Mammary epithelial cell (primary cell): ENCODE measurements at regions not wholly inside any gene's neighbourhood (a gene's known extent, or its start where the extent isn't known, plus 50 kb on each side); places are given as distances from the start of the nearest gene placed in this dataset.

Experiments
- CTCF ChIP-seq, 2 donors: IDR thresholded peaks in 1 of 2; conservative IDR thresholded peaks in 1 of 2; 2 replicates each; pipeline ENCODE4 v1.5.1; 2011 to 2012; ENCODE audit warnings: inconsistent platforms in 2 of 2, low read length in 2 of 2, mild to moderate bottlenecking in 2 of 2, control low read depth in 1 of 2, low read depth in 1 of 2; ENCODE audit not compliant: insufficient read depth in 1 of 2; ENCODE audit errors: extremely low read depth in 1 of 2
- EZH2 ChIP-seq: IDR thresholded peaks from 2 replicates; pipeline ENCODE4 v1.6.1; 2012; ENCODE audit warnings: low read length, inconsistent platforms, borderline replicate concordance

DNA sequence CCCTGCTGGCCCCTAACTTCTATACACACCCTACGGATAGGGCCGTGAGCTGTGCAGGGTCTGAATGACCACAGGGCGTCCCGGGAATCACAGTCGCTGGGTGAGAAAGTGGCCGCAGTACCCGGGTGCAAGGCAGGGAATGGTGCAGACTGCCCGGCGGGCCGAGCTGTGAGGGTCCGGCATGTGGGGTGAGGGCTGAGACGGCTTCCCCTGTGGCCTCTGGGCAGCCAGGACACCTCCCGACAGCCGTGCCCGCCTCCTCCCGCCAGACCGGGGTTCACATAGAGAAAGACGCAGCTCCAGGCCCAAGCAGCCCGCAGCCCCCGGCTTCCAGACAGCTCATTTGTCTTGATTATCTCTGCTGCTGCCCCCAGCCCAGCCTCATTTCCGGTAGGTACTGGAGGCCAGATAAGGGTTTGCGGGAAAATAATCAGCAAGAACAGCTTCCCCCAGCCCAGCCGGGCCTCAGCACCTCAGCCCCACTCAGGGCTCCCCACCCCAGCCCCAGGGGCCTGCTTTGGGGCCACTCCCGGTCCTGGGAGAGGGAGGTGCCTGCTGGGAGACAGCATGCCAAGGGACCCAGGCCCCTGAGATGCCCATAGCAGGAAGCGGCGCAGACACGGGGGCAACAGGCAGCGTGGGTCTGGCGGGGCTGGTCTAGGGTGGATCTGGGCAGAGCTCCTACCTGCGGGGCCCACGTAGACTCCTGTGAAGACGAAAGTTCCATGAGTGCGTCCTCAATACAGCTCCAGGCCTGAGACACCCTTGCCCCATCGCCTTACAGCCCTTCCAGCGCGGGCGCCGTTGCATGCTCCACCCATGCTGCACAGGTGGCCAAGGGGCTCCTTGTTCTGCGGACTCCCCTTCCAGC is 123.1 kb downstream of the BRD1 start:
- TF ChIP-seq CTCF (conservative IDR thresholded peaks at IDR 0.05 in 1 of 2, IDR thresholded peaks at IDR 0.05 in 1 of 2; ENCODE audit: extremely low read depth in 1 of 2, insufficient read depth in 1 of 2, low read depth in 1 of 2, low read length in 2 of 2) (no peak), EZH2 (no peak)
